Breast epithelium (tissue), 3 donors: ENCODE measurements at regions not wholly inside any gene's neighbourhood (a gene's known extent, or its start where the extent isn't known, plus 50 kb on each side); places are given as distances from the start of the nearest gene placed in this dataset.

Source experiments
- POLR2A ChIP-seq: fragments of 450-650 bp; IDR thresholded peaks from one replicate; pipeline ENCODE4 v1.6.1; 2016; ENCODE audit warnings: antibody characterized with exemption, mild to moderate bottlenecking, moderate library complexity
- POLR2AphosphoS5 ChIP-seq, 3 donors: sonication (generic); formaldehyde crosslinking; IDR thresholded peaks; one replicate each; pipeline ENCODE4 v1.6.1; 2017; ENCODE audit warnings: antibody characterized with exemption in 3 of 3
- TF ChIP-seq, protein P1 (sequence below), 3 donors: fragments of 450-650 bp; IDR thresholded peaks; one replicate each; pipeline ENCODE4 v1.5.1; 2016 to 2017; ENCODE audit warnings: antibody characterized with exemption in 3 of 3, mild to moderate bottlenecking in 3 of 3, moderate library complexity in 3 of 3

GRCh38 chrX:110420771-110421499 lies 62.3 kb downstream of the RTL9 start:
- TF ChIP-seq, protein P1, sequence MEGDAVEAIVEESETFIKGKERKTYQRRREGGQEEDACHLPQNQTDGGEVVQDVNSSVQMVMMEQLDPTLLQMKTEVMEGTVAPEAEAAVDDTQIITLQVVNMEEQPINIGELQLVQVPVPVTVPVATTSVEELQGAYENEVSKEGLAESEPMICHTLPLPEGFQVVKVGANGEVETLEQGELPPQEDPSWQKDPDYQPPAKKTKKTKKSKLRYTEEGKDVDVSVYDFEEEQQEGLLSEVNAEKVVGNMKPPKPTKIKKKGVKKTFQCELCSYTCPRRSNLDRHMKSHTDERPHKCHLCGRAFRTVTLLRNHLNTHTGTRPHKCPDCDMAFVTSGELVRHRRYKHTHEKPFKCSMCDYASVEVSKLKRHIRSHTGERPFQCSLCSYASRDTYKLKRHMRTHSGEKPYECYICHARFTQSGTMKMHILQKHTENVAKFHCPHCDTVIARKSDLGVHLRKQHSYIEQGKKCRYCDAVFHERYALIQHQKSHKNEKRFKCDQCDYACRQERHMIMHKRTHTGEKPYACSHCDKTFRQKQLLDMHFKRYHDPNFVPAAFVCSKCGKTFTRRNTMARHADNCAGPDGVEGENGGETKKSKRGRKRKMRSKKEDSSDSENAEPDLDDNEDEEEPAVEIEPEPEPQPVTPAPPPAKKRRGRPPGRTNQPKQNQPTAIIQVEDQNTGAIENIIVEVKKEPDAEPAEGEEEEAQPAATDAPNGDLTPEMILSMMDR (IDR thresholded peaks at IDR 0.05), result no peak
- TF ChIP-seq POLR2AphosphoS5 (IDR thresholded peaks at IDR 0.05) (no peak), POLR2A (no peak)
